ENCODE measurements at regions not wholly inside any gene's neighbourhood (a gene's known extent, or its start where the extent isn't known, plus 50 kb on each side); places are given as distances from the start of the nearest gene placed in this dataset.
A peak's percentile ranks its signal among the peaks of the same experiment; 100 is the strongest.

GRCh38 chr19:5228490-5228889, 112.1 kb downstream of the PTPRS start:
- Histone ChIP-seq H2BK12ac (ENCODE audit: low read depth, low read length) (no peak overlapping the region), H4K5ac (ENCODE audit: insufficient read length, low read depth, low read length) (no peak overlapping the region), H3K9me3 (ENCODE audit: insufficient read depth in 2 of 2, low read depth in 1 of 2, low read length in 1 of 2) (no peaks in the 10 kb centered on the region; a peak in 1 of 4 replicates), H3K4ac (replicated peaks; ENCODE audit: insufficient read length, low read depth, low read length) (no peak overlapping the region), H2BK15ac (ENCODE audit: low read length) (no peak overlapping the region), H3K23me2 (ENCODE audit: low read depth, low read length) (no peaks in the 10 kb centered on the region), H2AFZ (ENCODE audit: low read length) (no peak overlapping the region), H2BK20ac (ENCODE audit: low read length) (no peak overlapping the region), H3K4me1 (replicated peaks in 1 of 4; ENCODE audit: control insufficient read depth in 3 of 4, insufficient read depth in 4 of 4, low read length in 3 of 4) (0 out of 7 replicates have a peak, but pooled peaks cover 0 to 3% (median 0%) of the 10 kb centered on the region in 4 experiments), H2BK120ac (replicated peaks; ENCODE audit: low read depth, low read length) (no peak overlapping the region), H3K79me1 (ENCODE audit: low read depth, low read length) (no peaks in the 10 kb centered on the region), H4K20me1 (replicated peaks in 1 of 2; ENCODE audit: control insufficient read depth in 1 of 2, insufficient read depth in 2 of 2, low read length in 2 of 2) (peaks cover 7 to 15% of the 10 kb centered on the region in 2 experiments), H3K27me3 (replicated peaks in 1 of 4; ENCODE audit: control insufficient read depth in 3 of 4, extremely low read depth in 1 of 4, insufficient read depth in 3 of 4, low read length in 3 of 4) (no peaks in the 10 kb centered on the region), H4K91ac (replicated peaks; ENCODE audit: insufficient read length, low read length) (no peak overlapping the region), H3K4me2 (ENCODE audit: insufficient read depth in 1 of 2, low read depth in 2 of 2, low read length in 2 of 2) (no peak overlapping the region), H3K9ac (replicated peaks in 1 of 4; ENCODE audit: extremely low read depth in 1 of 4, low read depth in 3 of 4, low read length in 3 of 4) (no peak overlapping the region), H3K4me3 (ENCODE audit: extremely low read depth in 1 of 4, insufficient read depth in 2 of 4, low read depth in 3 of 4, low read length in 4 of 4) (no peak overlapping the region), H3K79me2 (ENCODE audit: control insufficient read depth in 1 of 2, insufficient read depth in 2 of 2, low read length in 2 of 2) (no peaks in the 10 kb centered on the region), H3K56ac (replicated peaks; ENCODE audit: insufficient read length, low read depth, low read length) (no peak overlapping the region), H3K14ac (ENCODE audit: insufficient read length) (no peak overlapping the region), H3K36me3 (ENCODE audit: control insufficient read depth in 2 of 4, insufficient read depth in 4 of 4, low read length in 3 of 4) (peaks cover 0 to 14% (median 10%) of the 10 kb centered on the region in 4 experiments; a peak in 6 of 8 replicates), H2AK5ac (ENCODE audit: low read depth, low read length) (no peak overlapping the region), H3K18ac (ENCODE audit: extremely low read depth, low read length) (no peak overlapping the region), H4K8ac (ENCODE audit: extremely low read depth, insufficient read depth, low read length) (no peak overlapping the region), H2BK5ac (ENCODE audit: low read depth, low read length) (0 out of 2 replicates have a peak overlapping the region, but pooled peaks have one; percentile 24), H3K23ac (ENCODE audit: insufficient read length) (no peak overlapping the region), H3K27ac (ENCODE audit: low read depth, low read length) (no peak overlapping the region)
- ChIA-PET POLR2A (ENCODE audit: partially characterized antibody) (no interaction called here), CTCF (ENCODE audit: partially characterized antibody) (interaction anchor here (0.7 to 0.8 kb wide), 2 partner anchors 11 to 848 kb away, joined by 4 to 5 read pairs; no protein-coding TSS in a partner anchor)
- FAIRE-seq (no peak), DNase-seq (ENCODE audit: low read depth in 1 of 2, low spot score in 2 of 2) (no peak)
- 92% methylated on average over 6 of the region's 6 CpGs; no CpG with 5 or more reads in 1 of the 2 experiments for WGBS, 2 experiments (ENCODE audit: extremely low coverage in 1 of 2, insufficient coverage in 1 of 2, insufficient read length in 1 of 2, insufficient replicate concordance in 2 of 2, low coverage in 1 of 2, low lambda C conversion rate in 2 of 2, missing lambda C conversion rate in 1 of 2)
- TF ChIP-seq POLR2AphosphoS5 (IDR thresholded peaks at IDR 0.05; ENCODE audit: low read depth, low read length) (no peak), CTCF (IDR thresholded peaks at IDR 0.05; ENCODE audit: control extremely low read depth in 1 of 3, insufficient read depth in 1 of 3, low read depth in 1 of 3, low read length in 3 of 3) (no peak), TCF12 (IDR thresholded peaks at IDR 0.05; ENCODE audit: low read depth, low read length) (no peak), CBX8 (IDR thresholded peaks at IDR 0.05; ENCODE audit: borderline replicate concordance, low read depth, low read length) (no peak), SUZ12 (IDR thresholded peaks at IDR 0.05; ENCODE audit: low read length) (no peak), ZNF274 (IDR thresholded peaks at IDR 0.05; ENCODE audit: borderline replicate concordance, extremely low read depth, low read length) (no peak), TAF1 (IDR thresholded peaks at IDR 0.05; ENCODE audit: low read depth, low read length) (no peak), CHD1 (IDR thresholded peaks at IDR 0.05; ENCODE audit: low read depth, low read length) (no peak), BACH1 (IDR thresholded peaks at IDR 0.05; ENCODE audit: low read length) (no peak), HDAC2 (IDR thresholded peaks at IDR 0.05; ENCODE audit: borderline replicate concordance in 1 of 2, low read depth in 2 of 2, low read length in 2 of 2) (no peak), CREB1 (IDR thresholded peaks at IDR 0.05) (no peak), CEBPB (IDR thresholded peaks at IDR 0.05; ENCODE audit: low read depth, low read length) (no peak), CHD2 (IDR thresholded peaks at IDR 0.05; ENCODE audit: low read length) (no peak)

All from H1 (cell line).